GM12892 (cell line): ENCODE measurements at regions not wholly inside any gene's neighbourhood (a gene's known extent, or its start where the extent isn't known, plus 50 kb on each side); places are given as distances from the start of the nearest gene placed in this dataset.

Source experiments
- POLR2A ChIP-seq: IDR thresholded peaks from 2 replicates; pipeline ENCODE4 v1.6.1; 2011; ENCODE audit warnings: low read depth, low read length, control low read depth
- POLR2AphosphoS5 ChIP-seq: IDR thresholded peaks from 2 replicates; pipeline ENCODE4 v1.6.1; 2011; ENCODE audit warnings: low read depth, low read length, control low read depth
- TAF1 ChIP-seq: IDR thresholded peaks from 2 replicates; pipeline ENCODE4 v1.6.1; 2011; ENCODE audit warnings: low read depth, mild to moderate bottlenecking, control low read depth, low read length, borderline replicate concordance

GRCh38 chr4:127251423-127251822 is 381.3 kb upstream of the INTU start:
- TF ChIP-seq POLR2A, result no peak
- no peak for TF ChIP-seq TAF1
- TF ChIP-seq POLR2AphosphoS5, result no peak
